BE2C (cell line): ENCODE measurements at regions not wholly inside any gene's neighbourhood (a gene's known extent, or its start where the extent isn't known, plus 50 kb on each side); places are given as distances from the start of the nearest gene placed in this dataset.
A peak's percentile ranks its signal among the peaks of the same experiment; 100 is the strongest.

Source experiments
- DNase-seq: peaks from one replicate; pipeline ENCODE4 v3.0.0-alpha.2; 2020
- H3K27me3 ChIP-seq: fragments of 250-450 bp; sonication (Bioruptor Pico); 2 replicates; pipeline ENCODE4 v1.5.1; 2020; ENCODE audit warnings: mild to moderate bottlenecking
- H3K36me3 ChIP-seq: fragments of 250-450 bp; sonication (Bioruptor Pico); 2 replicates; pipeline ENCODE4 v1.5.1; 2020; ENCODE audit warnings: mild to moderate bottlenecking
- H3K4me1 ChIP-seq: fragments of 250-450 bp; sonication (Bioruptor Pico); 2 replicates; pipeline ENCODE4 v1.5.1; 2020
- H3K4me3 ChIP-seq: 2 replicates; pipeline ENCODE4 v1.5.1; 2011; ENCODE audit warnings: low read depth, low read length
- H3K9me3 ChIP-seq: fragments of 250-450 bp; sonication (Bioruptor Pico); 2 replicates; pipeline ENCODE4 v1.5.1; 2020
- TF ChIP-seq, protein P1 (sequence below): IDR thresholded peaks from 2 replicates; pipeline ENCODE4 v1.5.1; 2012; ENCODE audit warnings: mild to moderate bottlenecking, low read depth, low read length

DNA sequence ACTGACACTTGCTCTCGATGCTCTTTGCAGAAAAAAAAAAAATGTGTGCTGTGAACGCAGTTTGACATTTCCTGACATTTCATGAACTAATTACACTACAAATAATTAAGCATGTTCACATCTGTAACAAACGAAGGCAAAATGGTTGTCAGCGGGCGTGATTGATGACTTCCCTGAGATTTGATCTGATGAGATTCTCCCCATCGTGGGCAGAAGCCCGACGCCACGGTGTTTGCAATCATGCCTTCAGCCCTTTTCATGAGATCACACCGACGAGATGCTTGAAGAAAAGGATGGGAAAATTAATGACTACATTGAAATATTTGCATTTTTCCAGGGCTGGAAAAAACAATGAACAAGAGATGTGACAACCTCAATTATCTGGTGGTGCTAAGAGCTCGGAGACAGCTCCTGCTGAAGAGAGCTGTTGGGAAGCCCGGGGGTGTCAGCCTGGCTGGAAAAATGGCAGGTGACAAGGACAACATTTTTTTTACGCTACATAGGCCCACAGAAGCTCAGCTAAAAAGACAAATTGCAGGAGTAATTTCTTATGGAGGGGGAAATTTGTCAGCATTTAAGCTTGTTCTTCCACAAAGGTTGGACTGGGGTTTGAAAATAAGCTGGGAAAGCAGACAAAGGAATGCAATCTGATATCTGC, 259.4 kb upstream of the IRX3 start:
- H3K4me3 ChIP-seq: no peak overlapping the region
- no peaks in the 10 kb centered on the region for H3K36me3 ChIP-seq
- H3K9me3 ChIP-seq: no peaks in the 10 kb centered on the region
- TF ChIP-seq, protein P1, sequence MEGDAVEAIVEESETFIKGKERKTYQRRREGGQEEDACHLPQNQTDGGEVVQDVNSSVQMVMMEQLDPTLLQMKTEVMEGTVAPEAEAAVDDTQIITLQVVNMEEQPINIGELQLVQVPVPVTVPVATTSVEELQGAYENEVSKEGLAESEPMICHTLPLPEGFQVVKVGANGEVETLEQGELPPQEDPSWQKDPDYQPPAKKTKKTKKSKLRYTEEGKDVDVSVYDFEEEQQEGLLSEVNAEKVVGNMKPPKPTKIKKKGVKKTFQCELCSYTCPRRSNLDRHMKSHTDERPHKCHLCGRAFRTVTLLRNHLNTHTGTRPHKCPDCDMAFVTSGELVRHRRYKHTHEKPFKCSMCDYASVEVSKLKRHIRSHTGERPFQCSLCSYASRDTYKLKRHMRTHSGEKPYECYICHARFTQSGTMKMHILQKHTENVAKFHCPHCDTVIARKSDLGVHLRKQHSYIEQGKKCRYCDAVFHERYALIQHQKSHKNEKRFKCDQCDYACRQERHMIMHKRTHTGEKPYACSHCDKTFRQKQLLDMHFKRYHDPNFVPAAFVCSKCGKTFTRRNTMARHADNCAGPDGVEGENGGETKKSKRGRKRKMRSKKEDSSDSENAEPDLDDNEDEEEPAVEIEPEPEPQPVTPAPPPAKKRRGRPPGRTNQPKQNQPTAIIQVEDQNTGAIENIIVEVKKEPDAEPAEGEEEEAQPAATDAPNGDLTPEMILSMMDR: no peak
- H3K27me3 ChIP-seq: peaks cover 76% of the 10 kb centered on the region
- no peaks in the 10 kb centered on the region for H3K4me1 ChIP-seq
- no peak for DNase-seq

DNA sequence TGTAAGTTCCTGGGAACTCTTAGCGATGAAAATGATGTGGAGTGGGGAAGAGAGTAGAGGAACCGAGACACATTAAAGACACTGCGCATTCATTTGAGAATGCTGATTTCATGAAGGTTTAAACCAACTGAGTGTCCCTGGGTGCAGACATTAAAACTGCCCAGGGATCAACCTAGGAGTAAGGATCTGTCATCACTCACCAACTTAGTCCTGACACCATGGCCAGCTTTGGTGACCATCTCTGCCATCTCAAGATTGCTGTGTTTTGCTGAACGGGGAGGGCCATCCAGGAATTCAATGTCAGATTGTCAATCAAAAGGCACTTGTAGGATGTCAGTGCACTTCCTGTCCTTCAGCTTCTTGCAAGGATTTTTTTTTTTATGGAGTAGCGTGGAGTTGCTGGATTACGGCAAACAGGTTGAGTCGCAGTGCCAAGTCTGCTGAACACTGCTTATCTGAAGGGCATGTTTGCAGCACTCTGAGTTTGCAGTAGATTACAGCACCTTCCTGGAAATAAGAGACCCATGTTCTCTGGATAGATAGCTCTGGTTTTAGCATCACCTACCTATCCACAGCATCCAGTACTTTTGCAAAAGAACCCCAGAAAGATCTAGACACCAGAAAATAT, 258.1 kb upstream of the IRX3 start:
- Histone ChIP-seq H3K4me1 (no peaks in the 10 kb centered on the region; the same call in 1 of the 2 replicates), H3K4me3 (no peak overlapping the region), H3K9me3 (no peaks in the 10 kb centered on the region), H3K36me3 (no peaks in the 10 kb centered on the region), H3K27me3 (peaks cover 89% of the 10 kb centered on the region)
- no peak for DNase-seq
- TF ChIP-seq, protein P1: no peak

DNA sequence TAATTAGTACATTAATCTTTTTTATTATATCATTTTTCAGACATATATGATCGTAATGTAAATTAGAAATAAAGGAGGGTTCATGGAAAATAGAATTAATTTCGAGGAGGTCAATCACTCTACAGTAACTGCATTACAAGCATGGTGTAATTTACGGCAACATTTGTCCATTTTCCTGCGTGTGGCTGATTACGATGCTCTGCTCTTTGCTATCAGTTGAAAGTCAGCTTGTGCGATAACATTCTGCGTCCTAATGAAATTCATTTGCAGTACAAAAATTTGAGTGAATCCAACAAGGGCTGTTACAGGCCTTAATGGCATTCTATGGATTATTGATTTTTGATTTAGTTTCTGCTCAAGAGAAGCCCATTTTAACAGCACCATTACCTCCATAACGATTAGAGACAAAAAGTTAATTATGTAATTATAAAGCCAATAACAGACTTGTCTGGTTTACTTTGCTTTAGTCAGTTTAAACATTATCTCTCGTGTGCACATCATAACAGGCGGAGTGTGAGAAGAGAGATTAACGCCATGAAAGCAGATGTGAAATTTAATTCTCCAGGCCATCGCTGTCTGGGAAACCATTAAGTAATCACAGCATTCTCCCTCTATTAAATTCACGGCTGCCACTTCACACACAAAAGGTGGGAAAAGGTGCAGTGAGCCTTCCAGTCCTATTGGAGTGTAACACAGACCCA, 256.4 kb upstream of the IRX3 start:
- peaks cover 93% of the 10 kb centered on the region for H3K27me3 ChIP-seq
- no peak for DNase-seq
- no peak overlapping the region for H3K4me3 ChIP-seq
- H3K36me3 ChIP-seq: no peaks in the 10 kb centered on the region
- no peaks in the 10 kb centered on the region for H3K9me3 ChIP-seq
- no peaks in the 10 kb centered on the region; the same call in 1 of the 2 replicates for H3K4me1 ChIP-seq
- TF ChIP-seq, protein P1: no peak

DNA sequence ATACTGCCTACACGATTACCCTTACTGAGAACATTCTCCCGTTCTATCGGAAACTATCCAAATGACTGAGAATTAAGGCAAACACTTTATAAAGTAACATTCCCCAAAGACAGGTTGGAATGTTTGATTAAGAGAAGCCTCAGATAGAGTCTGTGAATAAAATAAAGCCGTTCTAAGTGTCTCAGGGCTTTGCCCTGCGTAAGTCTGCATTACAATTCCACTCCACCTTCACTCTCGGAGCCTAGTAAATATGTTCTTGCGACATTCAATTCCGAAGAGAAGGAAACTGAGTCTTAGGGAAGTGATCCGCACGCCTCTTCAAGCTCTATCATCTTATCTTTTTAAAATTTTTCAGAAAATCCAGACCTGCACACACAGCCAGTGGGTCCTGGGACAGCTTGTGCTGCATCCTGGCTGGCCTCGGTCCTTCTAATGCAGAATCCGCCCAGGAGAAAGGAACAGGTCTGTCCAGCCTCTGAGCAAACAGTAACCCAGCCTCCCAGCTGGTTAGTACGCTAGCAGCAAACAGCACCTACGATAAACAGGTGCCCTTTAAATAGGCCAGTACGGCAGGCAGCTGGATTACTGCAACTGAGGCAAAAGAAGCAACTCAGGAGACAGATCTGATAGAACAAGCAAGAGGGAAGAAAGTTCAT, 254.1 kb upstream of the IRX3 start:
- H3K4me1 ChIP-seq: no peaks in the 10 kb centered on the region; the same call in 1 of the 2 replicates
- no peaks in the 10 kb centered on the region for H3K9me3 ChIP-seq
- no peak for DNase-seq
- no peak overlapping the region for H3K4me3 ChIP-seq
- peaks cover 74% of the 10 kb centered on the region for H3K27me3 ChIP-seq
- TF ChIP-seq, protein P1: no peak
- H3K36me3 ChIP-seq: no peaks in the 10 kb centered on the region

DNA sequence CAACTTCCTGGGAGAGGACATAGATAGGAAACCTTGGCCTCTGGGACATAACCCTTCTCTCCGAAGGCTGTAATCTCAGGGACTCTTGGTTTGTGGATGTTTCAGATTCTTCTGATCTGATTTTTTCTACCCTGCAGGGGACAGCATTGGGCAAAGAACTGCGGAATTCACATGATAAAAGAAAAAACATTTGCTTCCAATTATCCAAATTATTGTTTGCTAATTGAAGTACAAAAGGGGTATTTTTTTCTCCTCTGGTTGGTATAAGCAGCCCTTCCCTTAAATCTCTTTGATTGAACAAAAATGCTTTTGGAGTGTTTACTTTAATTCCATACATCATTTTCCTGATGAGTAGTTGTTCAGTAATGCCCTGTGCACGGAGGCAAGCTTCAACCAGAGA, 251.7 kb upstream of the IRX3 start:
- DNase-seq: no peak
- Histone ChIP-seq H3K9me3 (no peaks in the 10 kb centered on the region), H3K4me1 (no peaks in the 10 kb centered on the region; the same call in 1 of the 2 replicates), H3K4me3 (no peak overlapping the region), H3K27me3 (peaks cover 53% of the 10 kb centered on the region), H3K36me3 (no peaks in the 10 kb centered on the region)
- TF ChIP-seq, protein P1: peak; percentile 28
